GM12865 (cell line): ENCODE measurements at regions not wholly inside any gene's neighbourhood (a gene's known extent, or its start where the extent isn't known, plus 50 kb on each side); places are given as distances from the start of the nearest gene placed in this dataset.

Experiments used
- DNase-seq: peaks from one replicate; pipeline ENCODE4 v3.0.0; 2010; ENCODE audit warnings: low read depth
- H3K4me3 ChIP-seq: 2 replicates; pipeline ENCODE4 v1.5.1; 2011; ENCODE audit warnings: mild to moderate bottlenecking, low read depth, low read length, control low read depth
- CTCF ChIP-seq: IDR thresholded peaks from 2 replicates; pipeline ENCODE4 v1.5.1; 2011; ENCODE audit warnings: low read length, control low read depth, low read depth, inconsistent platforms; ENCODE audit not compliant: insufficient read depth; ENCODE audit errors: missing control alignments

GRCh38 chr1:14390816-14391215 is 207.7 kb upstream of the KAZN start:
- no peak for TF ChIP-seq CTCF
- no peak overlapping the region for H3K4me3 ChIP-seq
- DNase-seq, result no peak

- no peak overlapping the region for H3K4me3 ChIP-seq
- no peak for TF ChIP-seq CTCF
- no peak for DNase-seq
Measured at GRCh38 chr1:14392161-14392858, 206.2 kb upstream of the KAZN start.

GRCh38 chr1:14392859-14393365 is 205.6 kb upstream of the KAZN start:
- no peak overlapping the region for H3K4me3 ChIP-seq
- no peak for DNase-seq
- TF ChIP-seq CTCF, result no peak

GRCh38 chr1:14396100-14396499 is 202.4 kb upstream of the KAZN start:
- no peak for DNase-seq

GRCh38 chr1:14403961-14404645 is 194.4 kb upstream of the KAZN start:
- DNase-seq, result no peak
- no peak for TF ChIP-seq CTCF

More at GRCh38 chr1:14396100-14396499, 202.4 kb upstream of the KAZN start:
- no peak overlapping the region for H3K4me3 ChIP-seq
- no peak for TF ChIP-seq CTCF

GRCh38 chr1:14404862-14405301 is 193.6 kb upstream of the KAZN start:
- no peak for DNase-seq
- no peak overlapping the region for H3K4me3 ChIP-seq
- no peak for TF ChIP-seq CTCF

More at GRCh38 chr1:14403961-14404645, 194.4 kb upstream of the KAZN start:
- no peak overlapping the region for H3K4me3 ChIP-seq
